ENCODE measurements at regions not wholly inside any gene's neighbourhood (a gene's known extent, or its start where the extent isn't known, plus 50 kb on each side); places are given as distances from the start of the nearest gene placed in this dataset.

DNA sequence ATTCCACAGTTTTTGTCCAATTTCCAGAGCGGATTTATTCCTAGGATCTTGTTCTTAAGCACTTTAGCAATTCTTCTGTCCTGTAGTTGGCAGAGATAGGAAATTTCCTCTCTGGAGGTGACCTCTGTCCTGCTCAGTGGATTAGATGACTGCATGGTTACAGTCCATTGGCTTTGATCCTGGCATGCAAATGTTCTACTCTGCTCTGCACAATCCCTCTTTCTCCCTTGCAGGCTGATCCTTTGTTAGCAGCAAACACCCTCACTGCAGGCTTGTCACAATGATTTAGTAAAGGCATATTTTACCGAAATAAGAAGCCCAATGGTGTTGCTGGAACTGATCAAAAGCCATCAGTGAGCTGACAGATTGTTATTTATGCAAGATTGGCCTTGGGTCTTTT lies 243.8 kb downstream of the COX7C start:
- TF ChIP-seq, protein P1, sequence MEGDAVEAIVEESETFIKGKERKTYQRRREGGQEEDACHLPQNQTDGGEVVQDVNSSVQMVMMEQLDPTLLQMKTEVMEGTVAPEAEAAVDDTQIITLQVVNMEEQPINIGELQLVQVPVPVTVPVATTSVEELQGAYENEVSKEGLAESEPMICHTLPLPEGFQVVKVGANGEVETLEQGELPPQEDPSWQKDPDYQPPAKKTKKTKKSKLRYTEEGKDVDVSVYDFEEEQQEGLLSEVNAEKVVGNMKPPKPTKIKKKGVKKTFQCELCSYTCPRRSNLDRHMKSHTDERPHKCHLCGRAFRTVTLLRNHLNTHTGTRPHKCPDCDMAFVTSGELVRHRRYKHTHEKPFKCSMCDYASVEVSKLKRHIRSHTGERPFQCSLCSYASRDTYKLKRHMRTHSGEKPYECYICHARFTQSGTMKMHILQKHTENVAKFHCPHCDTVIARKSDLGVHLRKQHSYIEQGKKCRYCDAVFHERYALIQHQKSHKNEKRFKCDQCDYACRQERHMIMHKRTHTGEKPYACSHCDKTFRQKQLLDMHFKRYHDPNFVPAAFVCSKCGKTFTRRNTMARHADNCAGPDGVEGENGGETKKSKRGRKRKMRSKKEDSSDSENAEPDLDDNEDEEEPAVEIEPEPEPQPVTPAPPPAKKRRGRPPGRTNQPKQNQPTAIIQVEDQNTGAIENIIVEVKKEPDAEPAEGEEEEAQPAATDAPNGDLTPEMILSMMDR (optimal IDR thresholded peaks at IDR 0.05 in 1 of 3, IDR thresholded peaks at IDR 0.05 in 1 of 3, conservative IDR thresholded peaks at IDR 0.05 in 1 of 3; ENCODE audit: extremely low read depth in 1 of 3, insufficient read depth in 2 of 3, low read length in 3 of 3): no peak
- TF ChIP-seq EZH2 (IDR thresholded peaks at IDR 0.05; ENCODE audit: low read length): no peak
